DMS79 (cell line): ENCODE measurements at regions not wholly inside any gene's neighbourhood (a gene's known extent, or its start where the extent isn't known, plus 50 kb on each side); places are given as distances from the start of the nearest gene placed in this dataset.

Experiments
- DNase-seq: peaks from one replicate; lab custom pipeline; 2025; lab: John Stamatoyannopoulos, UW

DNA sequence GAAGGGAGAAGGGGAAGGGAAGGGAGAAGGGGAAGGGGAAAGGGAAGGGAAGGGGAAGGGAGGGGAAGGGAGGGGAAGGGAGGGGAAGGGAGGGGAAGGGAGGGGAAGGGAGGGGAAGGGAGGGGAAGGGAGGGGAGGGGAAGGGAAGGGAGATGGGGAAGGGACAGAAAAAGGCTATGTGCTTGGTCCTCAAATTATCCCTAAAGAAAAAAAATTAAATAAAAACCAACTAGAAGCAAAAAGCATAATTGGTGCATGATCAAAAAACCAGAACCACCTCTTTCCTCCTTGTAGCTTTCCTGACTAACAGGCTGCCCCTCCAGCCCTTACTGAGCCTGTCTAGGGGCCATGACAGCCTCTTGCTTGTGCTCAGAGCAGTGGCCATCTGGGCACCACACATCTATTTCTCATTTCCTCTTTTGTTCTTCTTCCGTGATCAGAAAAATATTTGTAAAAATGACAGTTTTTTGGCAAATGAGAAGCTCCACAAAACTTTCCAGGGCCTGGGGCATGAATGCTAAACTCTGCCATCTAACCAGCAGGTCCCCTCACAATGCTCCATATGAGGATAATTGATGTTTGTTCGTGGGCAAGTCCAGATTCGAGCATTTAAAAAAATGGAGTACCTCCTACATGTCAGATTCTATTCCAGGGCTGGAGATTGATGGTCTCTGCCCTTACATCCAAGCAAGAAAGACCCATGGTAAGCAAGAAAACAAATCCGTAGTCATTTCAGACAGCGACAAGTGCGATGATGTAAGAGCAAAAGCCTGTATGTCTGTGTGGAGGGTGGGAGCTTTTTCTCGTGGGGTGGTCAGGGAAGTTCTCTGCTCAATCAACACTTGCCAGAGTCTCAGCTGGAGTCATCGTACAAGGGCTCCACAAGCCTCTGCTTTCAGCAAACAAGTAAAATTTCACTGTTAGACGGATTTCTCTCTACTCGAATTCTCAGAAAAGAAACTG lies 320.9 kb downstream of the WDR11 start:
- DNase-seq: no peak

GRCh38 chr10:121179006-121179405 lies 327.8 kb downstream of the WDR11 start:
- DNase-seq: no peak

DNA sequence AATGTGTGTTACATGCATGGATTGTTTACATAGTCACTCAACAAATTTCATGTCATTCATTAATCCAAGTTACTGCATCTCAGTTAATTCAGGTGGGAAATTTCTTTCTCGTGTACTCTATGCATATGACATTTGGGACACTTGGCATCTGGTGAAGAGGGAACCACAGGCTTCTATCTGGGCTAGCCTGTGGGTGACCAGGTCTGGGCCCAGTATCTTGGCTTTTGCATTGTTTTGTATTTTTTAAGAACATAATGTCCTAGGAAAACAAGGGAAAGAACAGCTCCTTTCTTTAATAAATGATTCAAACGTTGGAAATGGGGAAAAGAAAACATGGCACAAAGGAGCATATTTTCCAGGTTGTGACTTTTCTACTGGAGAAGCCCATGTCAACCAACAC lies 331.1 kb downstream of the WDR11 start:
- no peak for DNase-seq

DNA sequence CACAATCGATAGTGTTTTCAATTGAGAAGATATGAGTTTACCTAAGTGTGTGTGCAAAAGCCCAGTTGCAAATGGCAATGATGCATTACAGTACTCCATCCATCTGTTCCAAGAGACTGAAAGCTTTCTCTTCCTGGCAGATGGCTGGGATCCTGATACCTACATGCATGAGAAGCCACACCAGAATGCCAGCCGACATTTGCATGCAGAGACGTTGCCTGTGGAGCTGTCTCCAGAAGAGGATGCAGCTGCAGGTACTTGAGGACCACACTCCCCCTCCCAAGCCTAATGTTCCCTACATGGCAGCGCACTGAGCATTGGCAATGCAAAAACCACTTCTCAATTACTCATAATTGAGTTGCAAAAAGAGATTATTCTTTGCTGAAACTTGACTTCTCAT lies 332.1 kb downstream of the WDR11 start:
- DNase-seq: peak; percentile 63

DNA sequence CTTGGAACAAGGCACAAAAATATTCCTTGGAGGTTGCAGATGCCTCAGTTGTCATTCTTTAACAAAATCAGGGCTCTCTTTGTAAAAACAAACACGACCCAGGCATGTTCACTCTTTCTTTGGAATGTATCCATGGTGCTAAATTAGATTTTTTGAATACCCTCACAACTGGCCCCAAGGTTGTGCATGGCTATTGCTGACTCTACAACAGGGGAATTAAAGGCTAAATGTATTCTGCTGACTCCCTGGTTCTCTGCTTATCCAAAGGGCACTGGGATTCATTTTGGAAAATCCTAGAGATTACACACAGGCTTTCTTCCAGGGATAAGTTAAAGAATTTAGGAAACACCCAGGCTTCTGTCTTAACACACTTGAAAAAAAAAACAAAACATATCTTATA lies 332.5 kb downstream of the WDR11 start:
- no peak for DNase-seq

DNA sequence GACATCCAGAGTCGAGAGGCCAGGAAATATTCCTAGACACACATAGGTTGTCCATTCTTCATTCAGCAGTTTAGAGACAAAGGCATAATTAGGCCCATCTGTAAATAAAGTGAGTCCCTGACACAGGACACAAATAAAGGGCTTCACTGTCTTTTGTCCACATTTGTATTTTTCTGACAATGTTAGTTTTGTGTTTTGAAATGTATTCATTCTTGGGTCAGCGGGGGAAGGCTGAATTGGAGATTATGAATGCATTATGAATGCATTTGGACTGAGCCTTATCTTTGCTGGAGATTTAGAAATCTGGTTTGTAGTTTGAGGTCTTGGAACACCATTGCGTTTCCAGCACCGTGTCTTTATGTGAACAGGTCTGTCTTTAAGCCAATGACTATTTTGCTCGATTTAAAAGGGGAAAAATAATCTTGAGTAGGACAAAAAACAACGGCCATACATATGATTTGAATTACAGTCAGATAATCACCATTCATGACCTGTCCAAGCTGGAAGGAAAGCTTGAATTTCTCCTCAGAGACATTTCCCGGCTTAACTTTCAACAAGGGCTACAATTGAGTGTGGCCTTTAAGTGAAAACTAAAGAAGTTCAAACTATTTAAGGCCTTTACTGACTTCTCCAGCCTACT lies 334.8 kb downstream of the WDR11 start:
- no peak for DNase-seq

DNA sequence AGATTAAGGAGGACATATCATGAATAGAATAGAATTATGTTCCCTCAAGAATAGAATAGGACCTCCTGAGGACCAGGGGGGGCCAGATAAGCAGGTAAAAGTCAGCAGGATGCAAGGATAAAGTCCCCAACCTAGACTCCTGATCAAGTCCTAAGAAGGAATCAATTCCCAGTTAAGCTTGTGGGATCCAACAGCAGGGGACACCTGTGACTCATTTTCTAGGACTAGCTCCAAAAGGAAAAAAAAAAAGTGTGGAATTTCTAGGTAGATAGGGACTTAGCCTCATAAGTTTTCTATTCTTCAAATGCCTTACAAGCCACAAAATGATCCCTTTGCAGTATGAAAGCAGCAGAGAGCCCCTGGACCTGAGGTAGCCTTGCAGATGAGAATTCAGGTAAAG lies 336.2 kb downstream of the WDR11 start:
- no peak for DNase-seq

- DNase-seq: no peak
Measured at GRCh38 chr10:121188005-121188404, 336.8 kb downstream of the WDR11 start.

- no peak for DNase-seq
Measured at GRCh38 chr10:121189066-121189465, 337.9 kb downstream of the WDR11 start.

DNA sequence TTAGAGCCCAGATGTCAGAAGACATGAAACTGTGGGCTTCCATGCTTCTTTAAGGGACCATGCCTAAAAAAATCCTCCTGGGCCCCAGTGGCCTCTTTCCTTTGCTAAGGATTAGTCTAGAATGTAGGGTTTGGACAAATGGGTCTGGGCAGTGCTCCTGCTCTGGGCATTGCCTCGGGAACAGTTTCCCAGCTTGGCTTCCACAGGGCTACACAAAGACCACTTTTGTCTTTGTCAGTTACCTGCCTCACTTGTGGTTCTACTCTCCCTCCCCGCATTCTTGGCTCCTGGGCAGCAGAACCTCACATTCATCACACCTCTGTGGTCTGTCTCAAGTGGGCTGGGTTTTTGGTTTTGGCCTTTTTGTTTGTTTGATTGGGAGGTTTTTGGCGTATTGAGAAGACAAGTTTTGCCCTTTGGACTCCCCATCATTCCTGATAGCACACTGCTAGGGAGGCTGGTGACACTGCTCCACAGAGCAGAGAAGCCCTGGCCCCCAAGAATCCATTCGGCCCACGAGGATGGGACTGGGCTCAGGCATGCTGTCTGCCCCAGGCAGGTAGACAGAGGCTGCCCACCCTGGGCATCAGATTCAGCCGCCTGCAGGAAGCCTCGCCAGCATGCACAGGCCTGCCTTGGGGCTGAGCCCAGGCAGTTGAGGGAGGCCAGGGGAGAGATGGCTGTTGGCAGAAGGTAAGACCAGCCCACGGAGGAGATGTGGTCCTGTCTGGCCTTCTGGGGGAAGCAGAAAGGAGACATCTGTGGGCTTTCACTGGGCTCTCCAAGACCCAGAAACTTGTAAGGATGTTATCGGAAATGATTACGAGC lies 343.7 kb downstream of the WDR11 start:
- DNase-seq: no peak

GRCh38 chr10:121195524-121195910 lies 344.4 kb downstream of the WDR11 start:
- no peak for DNase-seq

DNA sequence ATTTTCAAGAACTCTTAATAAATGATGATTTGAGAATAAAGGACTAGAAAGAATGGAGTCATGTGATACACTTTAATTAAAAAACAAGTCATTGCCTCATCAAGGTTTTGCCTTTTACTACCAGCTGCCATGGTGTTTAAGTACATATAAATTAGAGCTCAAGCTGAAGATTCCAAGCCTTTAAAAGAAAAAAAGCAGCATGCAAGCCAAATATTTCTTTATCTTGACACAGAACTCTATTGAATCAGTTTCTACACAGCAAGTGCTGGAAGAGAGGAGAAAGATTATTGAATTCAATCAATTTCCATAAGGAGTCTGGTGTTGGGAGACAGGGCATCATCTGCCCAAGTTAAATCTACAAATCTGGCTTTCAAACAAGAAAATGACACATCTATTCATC lies 347.9 kb downstream of the WDR11 start:
- no peak for DNase-seq

GRCh38 chr10:121205625-121206024 lies 354.5 kb downstream of the WDR11 start:
- DNase-seq: no peak

- DNase-seq: no peak
Measured at GRCh38 chr10:121211446-121211845, 360.3 kb downstream of the WDR11 start.

- DNase-seq: no peak
Measured at GRCh38 chr10:121213437-121213836, 362.3 kb downstream of the WDR11 start.

- DNase-seq: no peak
Measured at GRCh38 chr10:121216295-121216694, 365.1 kb downstream of the WDR11 start.

DNA sequence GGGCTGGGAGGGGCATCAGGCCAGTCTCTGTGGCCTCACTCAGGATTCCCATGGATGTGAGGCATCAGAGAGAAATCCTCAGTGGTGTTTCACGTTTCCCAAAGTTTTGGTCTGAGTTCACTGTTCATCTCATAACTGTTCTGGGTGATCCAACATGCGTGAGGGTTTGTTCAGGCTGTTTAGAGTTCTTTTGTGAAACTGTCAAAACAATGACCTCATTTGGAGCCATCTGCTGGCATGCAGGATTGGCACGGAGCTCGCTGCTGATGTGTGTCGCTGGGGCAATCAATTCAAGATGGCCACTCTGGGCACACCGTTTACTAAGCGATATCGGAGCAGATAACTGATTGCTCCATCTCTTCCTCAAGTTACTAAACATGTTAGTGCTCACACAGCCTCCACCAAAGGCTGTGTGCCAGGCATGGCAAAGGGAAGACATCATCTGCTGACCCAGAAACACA lies 365.6 kb downstream of the WDR11 start:
- DNase-seq: no peak

- no peak for DNase-seq
Measured at GRCh38 chr10:121217331-121217730, 366.2 kb downstream of the WDR11 start.

DNA sequence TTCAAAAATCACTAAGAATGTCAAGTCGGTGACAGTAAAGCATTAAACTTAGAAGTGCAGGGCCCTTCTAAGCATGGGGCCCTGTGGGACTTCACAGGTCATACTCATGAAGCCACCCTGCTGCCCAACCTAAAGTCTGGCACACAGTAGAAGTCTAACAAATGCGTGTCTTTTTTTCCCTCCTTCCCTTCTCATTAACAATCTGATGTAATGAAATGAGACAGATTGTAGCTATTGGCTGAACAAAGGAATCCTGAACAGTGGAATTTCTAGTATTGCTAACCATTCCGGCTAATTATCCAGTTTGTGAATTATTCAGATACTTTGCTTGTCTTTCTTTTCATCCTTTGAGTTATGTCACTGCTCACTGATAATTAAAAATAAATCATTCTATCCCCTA lies 369.9 kb downstream of the WDR11 start:
- no peak for DNase-seq

DNA sequence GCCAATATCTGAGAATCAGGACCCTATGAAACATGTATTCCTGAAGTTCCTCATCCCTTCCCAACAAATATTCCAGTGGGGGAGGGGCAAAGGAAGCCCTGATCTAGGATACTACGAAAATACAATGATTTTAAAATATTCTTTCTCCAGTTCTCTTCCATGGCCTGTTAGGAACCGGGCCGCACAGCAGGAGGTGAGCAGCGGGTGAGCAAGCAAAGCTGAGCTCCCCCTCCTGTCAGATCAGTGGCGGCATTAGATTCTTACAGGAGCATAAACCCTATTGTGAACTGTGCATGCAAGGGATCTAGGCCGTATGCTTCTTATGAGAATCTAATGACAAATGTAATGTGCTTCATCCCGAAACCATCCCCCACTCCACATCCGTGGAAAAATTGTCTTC lies 370.8 kb downstream of the WDR11 start:
- no peak for DNase-seq

- no peak for DNase-seq
Measured at GRCh38 chr10:121222842-121223241, 371.7 kb downstream of the WDR11 start.

DNA sequence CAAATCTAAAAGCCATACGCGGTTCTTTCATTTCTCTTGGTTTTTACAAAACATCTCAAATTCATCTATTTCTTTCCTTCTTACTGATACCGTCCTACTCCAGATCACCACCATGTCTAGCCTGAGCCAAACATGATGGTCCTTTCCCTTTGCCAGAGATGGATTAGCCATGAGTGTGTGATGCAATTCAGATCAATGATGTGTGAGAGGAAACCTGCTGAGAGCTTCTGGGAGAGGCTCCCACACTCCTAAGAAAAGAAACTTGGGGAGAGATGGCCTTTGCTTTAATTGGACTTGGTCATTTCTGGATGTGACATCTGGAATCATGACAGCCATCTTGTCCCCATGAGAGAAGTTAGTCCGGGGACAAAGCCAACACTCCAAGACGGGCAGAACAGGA lies 367.2 kb downstream of the FGFR2 start:
- no peak for DNase-seq

DNA sequence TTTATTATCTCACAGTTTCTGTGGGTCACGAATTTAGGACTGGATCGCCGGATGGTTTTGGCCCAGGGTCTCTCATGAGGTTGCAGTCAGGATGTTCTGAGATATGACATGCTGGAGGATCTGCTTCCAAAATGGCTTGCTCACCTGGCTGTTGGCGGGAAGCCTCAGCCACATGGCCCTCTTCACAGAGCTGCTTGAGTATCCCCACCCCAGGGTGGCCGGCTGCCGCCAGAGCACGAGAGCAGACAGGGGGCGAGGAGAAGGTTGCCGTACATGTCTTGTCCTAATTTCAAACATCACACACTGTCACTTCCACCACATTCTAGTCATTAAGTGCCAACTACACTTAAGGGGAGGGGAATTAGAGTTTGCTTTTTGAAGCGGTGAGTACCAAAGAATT lies 365.8 kb downstream of the FGFR2 start:
- no peak for DNase-seq
